Heart left ventricle (tissue), 16 donors: ENCODE measurements at regions not wholly inside any gene's neighbourhood (a gene's known extent, or its start where the extent isn't known, plus 50 kb on each side); places are given as distances from the start of the nearest gene placed in this dataset.

Experiments
- ATAC-seq, 4 donors: fragments of 200-7000 bp; cut with Tn5 transposase; one replicate each; pipeline ENCODE4 v1.9.1; 2020 to 2022; ENCODE audit warnings: moderate library complexity in 4 of 4, mild to moderate bottlenecking in 3 of 4, moderate number of reproducible peaks in 1 of 4
- DNase-seq, 5 donors: peaks; one replicate each; pipeline ENCODE4 v3.0.0-alpha.2; 2020
- H3K27ac ChIP-seq, 12 donors: fragments of 200-600 bp; sonication (generic) in 4 of 12; one replicate each; pipeline versions ENCODE4 v1.5.0 to v1.8.0; 2016 to 2022; ENCODE audit warnings: mild to moderate bottlenecking in 2 of 12
- H3K27me3 ChIP-seq, 9 donors: fragments of 200-600 bp; sonication (generic) in 2 of 9; one replicate each; pipeline versions ENCODE4 v1.5.1 to v1.8.0; 2016 to 2022; ENCODE audit warnings: mild to moderate bottlenecking in 3 of 9
- H3K36me3 ChIP-seq, 9 donors: fragments of 200-600 bp; sonication (generic) in 2 of 9; one replicate each; pipeline versions ENCODE4 v1.5.0 to v1.8.0; 2018 to 2022; ENCODE audit warnings: mild to moderate bottlenecking in 2 of 9
- H3K4me1 ChIP-seq, 12 donors: fragments of 200-600 bp; sonication (generic) in 4 of 12; one replicate each; pipeline versions ENCODE4 v1.5.0 to v1.8.0; 2016 to 2022; ENCODE audit warnings: mild to moderate bottlenecking in 3 of 12
- H3K4me3 ChIP-seq, 12 donors: fragments of 200-600 bp; sonication (generic) in 4 of 12; one replicate each; pipeline versions ENCODE4 v1.5.0 to v1.8.0; 2017 to 2022; ENCODE audit warnings: mild to moderate bottlenecking in 9 of 12, moderate library complexity in 4 of 12
- H3K9me3 ChIP-seq, 12 donors: fragments of 200-600 bp; sonication (generic) in 4 of 12; one replicate each; pipeline versions ENCODE4 v1.5.0 to v1.8.0; 2016 to 2022; ENCODE audit warnings: mild to moderate bottlenecking in 1 of 12
- CTCF ChIP-seq, 12 donors: fragments of 200-600 bp; sonication (generic) in 4 of 12; IDR thresholded peaks; one replicate each; pipeline versions ENCODE4 v1.5.0 to v1.8.0; 2018 to 2022; ENCODE audit warnings: antibody characterized with exemption in 12 of 12, mild to moderate bottlenecking in 5 of 12
- POLR2A ChIP-seq, 2 donors: fragments of 450-650 bp; IDR thresholded peaks; one replicate each; pipeline ENCODE4 v1.6.1; 2017; ENCODE audit warnings: antibody characterized with exemption in 2 of 2, mild to moderate bottlenecking in 2 of 2, moderate library complexity in 2 of 2
- WGBS, 4 donors: extraction: QIAGEN DNeasy Blood & Tissue Kit in 2 of 4; methylation state at CpG; one replicate each; pipeline versions ENCODE4 v1.1.5 to v1.1.7; 2013 to 2018; 5-methylcytosine and 5-hydroxymethylcytosine counted together
- intact Hi-C, 10 donors: fragments of 100-400 bp; cut with DNase I; formaldehyde crosslinking; loops; one replicate each; pipeline versions ENCODE4 v1.11.1 to v1.14.2; 2022
- donor health status: ischemic (EF 13 %, LVEDD 7.1; RV severe dilation, severe dysfunction).
- donor health status: healthy with polysubstance abuse.
- donor health status: DM: no; HTN: yes; CAD: no.
- donor health status: DM: no; HTN: no; CAD: no.
- donor health status: ischemic (EF 25% LVEDD 6.9; RV normal size, moderate dysfunction).
- donor health status: ischemic (EF 25% LVEDD 5.7; RV mildly dilated, moderate dysfunction).
- donor health status: healthy.
- donor health status: DM: yes; HTN: yes; CAD: no.
- donor health status: ischemic (EF 35%, LVEDD 5.7; RV mildly dilated, moderate dysfunction).
- donor health status: nonischemic (EF 11% LVEDD 7.7; RV severe dilation, severe dysfunction).
- donor health status: DM: yes; HTN: yes; CAD: no.
- donor health status: PGD.
- donor health status: ischemic (EF 29% LVEDD 5.4; RV normal size, mild dysfunction).
- donor health status: nonischemic (EF 23%, LVEDD 6.1; RV moderate dilation, normal function).

- Histone ChIP-seq H3K27ac (no peak overlapping the region), H3K9me3 (peaks cover 0 to 24% (median 6%) of the 10 kb centered on the region in 12 donors), H3K27me3 (no peaks in the 10 kb centered on the region), H3K4me3 (no peak overlapping the region), H3K4me1 (peaks cover 0 to 3% (median 0%) of the 10 kb centered on the region in 12 donors), H3K36me3 (no peaks in the 10 kb centered on the region)
- 83 to 89% (median 84%) methylated on average over 2 of the region's 2 CpGs for WGBS, 4 donors
- ATAC-seq (no peak), DNase-seq (no peak)
- no peak for TF ChIP-seq POLR2A (IDR thresholded peaks at IDR 0.05)
- TF ChIP-seq CTCF (IDR thresholded peaks at IDR 0.05), result no peak
- intact Hi-C loops, result no loop called here
These were observed 543.3 kb upstream of the PKDCC start for GRCh38 chr2:41504532-41504931.

DNA sequence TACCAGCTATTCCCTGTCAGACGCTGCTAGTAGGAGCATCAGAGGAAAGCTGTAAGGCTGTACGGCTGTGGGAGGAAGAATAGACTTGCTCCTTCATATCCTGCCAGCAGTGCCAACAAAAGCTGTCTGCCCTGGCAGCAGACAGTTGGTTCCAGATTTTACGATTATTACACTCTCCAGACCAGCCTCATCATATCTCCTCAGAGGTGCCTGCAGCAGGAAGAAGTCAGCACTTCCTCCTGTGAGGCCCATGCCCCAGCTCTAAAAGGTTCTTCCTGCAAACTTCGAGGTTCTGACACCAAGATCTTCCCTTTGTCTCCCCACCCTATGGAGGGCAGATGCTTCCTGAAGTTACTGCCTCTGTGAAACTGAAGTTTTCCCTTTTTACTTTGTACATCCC is 537.7 kb upstream of the PKDCC start:
- Histone ChIP-seq H3K4me1 (peaks cover 0 to 12% (median 0%) of the 10 kb centered on the region in 12 donors), H3K9me3 (no peaks in the 10 kb centered on the region), H3K27ac (no peak overlapping the region), H3K27me3 (no peaks in the 10 kb centered on the region), H3K4me3 (no peak overlapping the region), H3K36me3 (no peaks in the 10 kb centered on the region)
- ATAC-seq (no peak), DNase-seq (no peak)
- TF ChIP-seq POLR2A (IDR thresholded peaks at IDR 0.05), result no peak
- no peak for TF ChIP-seq CTCF (IDR thresholded peaks at IDR 0.05)
- WGBS, 4 donors, result 17 to 32% (median 22%) methylated on average over 4 of the region's 4 CpGs
- intact Hi-C loops, result no loop called here

- intact Hi-C loops, result no loop called here
- ATAC-seq (no peak), DNase-seq (no peak)
- Histone ChIP-seq H3K9me3 (no peaks in the 10 kb centered on the region), H3K4me3 (no peak overlapping the region), H3K27me3 (no peaks in the 10 kb centered on the region), H3K36me3 (no peaks in the 10 kb centered on the region), H3K4me1 (no peaks in the 10 kb centered on the region), H3K27ac (no peak overlapping the region)
- no peak for TF ChIP-seq POLR2A (IDR thresholded peaks at IDR 0.05)
- no peak for TF ChIP-seq CTCF (IDR thresholded peaks at IDR 0.05)
These were observed 526.6 kb upstream of the PKDCC start for GRCh38 chr2:41521211-41521610.

DNA sequence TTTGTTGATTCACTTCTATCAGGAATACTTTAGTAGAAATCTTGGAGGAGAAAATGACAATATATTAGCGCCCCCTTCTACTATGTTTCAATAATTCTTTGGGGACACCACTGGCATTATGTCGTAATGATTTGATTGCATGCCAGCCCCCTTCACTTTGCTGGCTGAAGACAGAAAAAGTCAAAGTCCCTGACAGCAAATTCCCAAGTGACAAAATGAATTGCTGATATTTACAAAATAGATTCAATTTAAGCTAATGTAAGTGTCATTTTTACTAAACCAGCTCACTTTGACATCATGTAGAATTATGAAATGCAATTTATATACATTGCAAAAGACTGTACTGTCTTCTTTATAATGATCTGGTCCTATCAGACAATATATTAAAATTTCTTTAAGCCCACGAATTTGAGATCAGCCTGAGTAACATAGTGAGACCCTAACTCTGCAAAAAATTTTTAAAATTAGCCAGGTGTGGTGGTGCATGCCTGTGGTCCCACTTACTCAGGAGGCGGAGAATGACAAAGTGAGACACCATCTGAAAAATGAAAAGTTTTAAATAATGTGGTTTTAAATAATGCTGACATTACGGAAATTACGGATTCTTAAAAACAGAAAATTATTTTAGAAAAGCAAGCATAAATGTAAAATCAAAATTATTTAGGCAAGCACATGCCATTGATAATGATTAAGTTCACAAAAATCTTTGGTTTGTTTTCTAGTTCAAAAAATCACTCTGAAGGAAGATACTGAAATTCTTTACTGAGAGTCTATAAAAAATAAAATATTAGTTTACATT is 520.1 kb upstream of the PKDCC start:
- TF ChIP-seq POLR2A (IDR thresholded peaks at IDR 0.05) (no peak), CTCF (IDR thresholded peaks at IDR 0.05) (no peak)
- DNase-seq, result no peak
- no peak for ATAC-seq
- intact Hi-C loops, result no loop called here
- no peaks in the 10 kb centered on the region for H3K36me3 ChIP-seq
- H3K4me1 ChIP-seq, result no peaks in the 10 kb centered on the region
- H3K4me3 ChIP-seq, result no peak overlapping the region
- no peak overlapping the region for H3K27ac ChIP-seq
- H3K27me3 ChIP-seq, result no peaks in the 10 kb centered on the region
- 80 to 86% (median 83%) methylated on average over 6 of the region's 6 CpGs for WGBS, 4 donors
- peaks cover 0 to 8% (median 0%) of the 10 kb centered on the region in 12 donors for H3K9me3 ChIP-seq
